Panc1 (cell line): ENCODE measurements at regions not wholly inside any gene's neighbourhood (a gene's known extent, or its start where the extent isn't known, plus 50 kb on each side); places are given as distances from the start of the nearest gene placed in this dataset.
"Not testable (repeated sequence)": the region's sequence is repeated elsewhere in the genome, so short reads cannot be mapped to it uniquely, and the experiment has no call there.

Experiments used
- SIN3A ChIP-seq: IDR thresholded peaks from 2 replicates; pipeline ENCODE4 v1.6.1; 2012; ENCODE audit warnings: low read depth, mild to moderate bottlenecking, low read length, moderate library complexity, borderline replicate concordance; ENCODE audit not compliant: insufficient read depth
- TF ChIP-seq, protein P1 (sequence below): fragments of 450-650 bp; IDR thresholded peaks from 2 replicates; pipeline ENCODE4 v1.5.1; 2017; ENCODE audit warnings: mild to moderate bottlenecking

DNA sequence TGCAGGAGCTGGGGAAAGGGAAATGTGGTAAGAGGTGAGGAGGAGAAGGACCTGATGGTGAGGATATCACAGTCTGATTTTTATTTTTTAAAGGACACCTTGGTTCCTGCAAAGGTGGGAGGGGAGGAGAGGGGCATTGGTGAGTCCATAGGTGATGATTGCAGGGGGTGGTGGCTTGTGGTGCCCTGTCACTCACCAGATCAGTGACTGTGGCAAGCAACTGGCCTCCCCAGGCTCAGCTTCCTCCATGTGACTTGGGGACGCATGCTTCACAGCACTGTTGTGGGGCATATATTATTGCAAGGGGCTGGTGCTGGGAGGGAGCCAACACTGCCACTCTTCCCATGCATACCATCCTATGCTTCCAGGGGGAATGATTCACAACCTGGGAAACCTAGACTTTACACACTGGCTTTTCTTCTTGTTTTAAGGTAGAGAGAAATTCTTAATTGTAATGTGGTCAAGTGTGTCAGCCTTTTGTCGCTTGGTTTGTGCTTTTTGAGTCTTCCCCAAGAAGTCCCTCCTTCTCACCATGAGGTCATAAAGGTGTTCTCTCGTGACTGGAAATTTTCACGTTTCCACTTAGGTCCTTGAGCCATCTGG is 106.8 kb upstream of the PLGLB2 start:
- TF ChIP-seq, protein P1, sequence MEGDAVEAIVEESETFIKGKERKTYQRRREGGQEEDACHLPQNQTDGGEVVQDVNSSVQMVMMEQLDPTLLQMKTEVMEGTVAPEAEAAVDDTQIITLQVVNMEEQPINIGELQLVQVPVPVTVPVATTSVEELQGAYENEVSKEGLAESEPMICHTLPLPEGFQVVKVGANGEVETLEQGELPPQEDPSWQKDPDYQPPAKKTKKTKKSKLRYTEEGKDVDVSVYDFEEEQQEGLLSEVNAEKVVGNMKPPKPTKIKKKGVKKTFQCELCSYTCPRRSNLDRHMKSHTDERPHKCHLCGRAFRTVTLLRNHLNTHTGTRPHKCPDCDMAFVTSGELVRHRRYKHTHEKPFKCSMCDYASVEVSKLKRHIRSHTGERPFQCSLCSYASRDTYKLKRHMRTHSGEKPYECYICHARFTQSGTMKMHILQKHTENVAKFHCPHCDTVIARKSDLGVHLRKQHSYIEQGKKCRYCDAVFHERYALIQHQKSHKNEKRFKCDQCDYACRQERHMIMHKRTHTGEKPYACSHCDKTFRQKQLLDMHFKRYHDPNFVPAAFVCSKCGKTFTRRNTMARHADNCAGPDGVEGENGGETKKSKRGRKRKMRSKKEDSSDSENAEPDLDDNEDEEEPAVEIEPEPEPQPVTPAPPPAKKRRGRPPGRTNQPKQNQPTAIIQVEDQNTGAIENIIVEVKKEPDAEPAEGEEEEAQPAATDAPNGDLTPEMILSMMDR = not testable (repeated sequence)
- not testable (repeated sequence) for TF ChIP-seq SIN3A
